Endothelial cell of umbilical vein (primary cell): ENCODE measurements at regions not wholly inside any gene's neighbourhood (a gene's known extent, or its start where the extent isn't known, plus 50 kb on each side); places are given as distances from the start of the nearest gene placed in this dataset.

Experiments
- BruUV-seq: library from RNA; stranded (reverse); fragments of 400-500 nt; replicated peaks from 2 replicates; lab custom pipeline; 2021; lab: Mats Ljungman, UMichigan
- CTCF ChIA-PET: fragments of 300-600, 350-600 bp; sonication (Branson Sonifier 250); formaldehyde crosslinking; loops from one replicate; lab custom pipeline; 2021; ENCODE audit warnings: antibody characterized with exemption, inconsistent platforms; lab: Charles Lee
- POLR2A ChIA-PET: fragments of 300-600, 350-600 bp; sonication (Branson Sonifier 250); formaldehyde crosslinking; loops from one replicate; lab custom pipeline; 2021; ENCODE audit warnings: antibody characterized with exemption, inconsistent platforms; lab: Charles Lee
- DNase-seq: peaks from one replicate; pipeline ENCODE4 v3.0.0-alpha.2; 2011; ENCODE audit warnings: low read depth, low spot score
- FAIRE-seq: peaks from 2 replicates; lab custom pipeline; 2011; peaks lifted over from hg19 to GRCh38; lab: Jason Lieb, UNC
- H2AFZ ChIP-seq: 2 replicates; pipeline ENCODE4 v1.6.0; 2012; ENCODE audit warnings: low read depth, low read length, control low read depth, inconsistent platforms
- H3K27ac ChIP-seq: 2 replicates; pipeline ENCODE4 v1.5.1; 2011; ENCODE audit warnings: low read depth, mild to moderate bottlenecking, control low read depth, low read length, moderate library complexity; ENCODE audit not compliant: insufficient read depth
- H3K27me3 ChIP-seq, 2 experiments: 2 replicates each; pipeline versions ENCODE4 v1.6.0 to v1.6.1; 2011; ENCODE audit warnings: low read length in 2 of 2, mixed read lengths in 1 of 2; ENCODE audit not compliant: control insufficient read depth in 2 of 2, insufficient read depth in 2 of 2
- H3K36me3 ChIP-seq, 2 experiments: 2 replicates in 1 of 2; 3 replicates in 1 of 2; pipeline ENCODE4 v1.5.1; 2011; ENCODE audit warnings: low read length in 2 of 2, mild to moderate bottlenecking in 1 of 2, moderate library complexity in 1 of 2; ENCODE audit not compliant: control insufficient read depth in 2 of 2, insufficient read depth in 2 of 2; ENCODE audit errors: extremely low read depth in 1 of 2
- H3K4me1 ChIP-seq: 3 replicates; pipeline ENCODE4 v1.5.1; 2011; ENCODE audit warnings: mild to moderate bottlenecking, low read length; ENCODE audit not compliant: control insufficient read depth, insufficient read depth; ENCODE audit errors: extremely low read depth
- H3K4me2 ChIP-seq: 2 replicates; pipeline ENCODE4 v1.6.1; 2011; ENCODE audit warnings: low read length, control low read depth, mixed read lengths; ENCODE audit not compliant: insufficient read depth
- H3K4me3 ChIP-seq, 3 experiments: fragments of 200-600 bp in 1 of 3; sonication (generic), shearing (Covaris generic) in 1 of 3; replicated peaks in 1 of 3; 2 replicates each; pipeline ENCODE4 v1.5.1; 2011 to 2016; ENCODE audit warnings: control low read depth in 3 of 3, low read length in 3 of 3, mild to moderate bottlenecking in 2 of 3, inconsistent platforms in 1 of 3, low read depth in 1 of 3, moderate library complexity in 1 of 3; ENCODE audit not compliant: insufficient read depth in 1 of 3
- H3K79me2 ChIP-seq: 2 replicates; pipeline ENCODE4 v1.6.0; 2012; ENCODE audit warnings: low read length, inconsistent platforms; ENCODE audit not compliant: control insufficient read depth, insufficient read depth
- H3K9ac ChIP-seq: replicated peaks from 2 replicates; pipeline ENCODE3; 2011; ENCODE audit warnings: low read length, control low read depth; ENCODE audit not compliant: insufficient read depth; ENCODE audit errors: extremely low read depth
- H3K9me1 ChIP-seq: replicated peaks from 3 replicates; pipeline ENCODE4 v1.6.0; 2011; ENCODE audit warnings: mild to moderate bottlenecking, low read length; ENCODE audit not compliant: control insufficient read depth, insufficient read depth; ENCODE audit errors: extremely low read depth
- H3K9me3 ChIP-seq: replicated peaks from 2 replicates; pipeline ENCODE4 v1.5.1; 2012; ENCODE audit warnings: low read length, inconsistent platforms; ENCODE audit not compliant: control insufficient read depth, insufficient read depth
- H4K20me1 ChIP-seq: replicated peaks from 2 replicates; pipeline ENCODE3; 2011; ENCODE audit warnings: mild to moderate bottlenecking, low read length; ENCODE audit not compliant: control insufficient read depth, insufficient read depth; ENCODE audit errors: extremely low read depth
- EZH2 ChIP-seq: IDR thresholded peaks from 2 replicates; pipeline ENCODE4 v1.6.1; 2012; ENCODE audit warnings: borderline replicate concordance, low read depth, mild to moderate bottlenecking, moderate library complexity, low read length, inconsistent platforms; ENCODE audit not compliant: severe bottlenecking
- FOS ChIP-seq: IDR thresholded peaks from 2 replicates; pipeline ENCODE4 v1.6.1; 2011; ENCODE audit warnings: mild to moderate bottlenecking, low read length, moderate library complexity, borderline replicate concordance; ENCODE audit not compliant: insufficient read depth
- GATA2 ChIP-seq: IDR thresholded peaks from 2 replicates; pipeline ENCODE4 v1.7.0; 2011; ENCODE audit warnings: low read depth, mild to moderate bottlenecking, moderate library complexity, mixed read lengths, low read length; ENCODE audit not compliant: insufficient read length, insufficient read depth
- JUN ChIP-seq: IDR thresholded peaks from 2 replicates; pipeline ENCODE4 v1.6.1; 2011; ENCODE audit warnings: borderline replicate concordance, low read depth; ENCODE audit not compliant: insufficient read length, insufficient read depth
- MYC ChIP-seq: IDR thresholded peaks from one replicate; pipeline ENCODE4 v1.6.1; 2011; ENCODE audit warnings: mild to moderate bottlenecking, low read depth, low read length
- POLR2A ChIP-seq: IDR thresholded peaks from 2 replicates; pipeline ENCODE4 v1.6.1; 2012; ENCODE audit warnings: low read depth, mild to moderate bottlenecking, control low read depth, low read length
- POLR2AphosphoS5 ChIP-seq: IDR thresholded peaks from 2 replicates; pipeline ENCODE4 v1.6.1; 2012; ENCODE audit warnings: low read depth, mild to moderate bottlenecking, control low read depth, low read length, moderate library complexity; ENCODE audit not compliant: insufficient read depth
- dilution Hi-C: fragments of 300-500 bp; cut with MboI; formaldehyde crosslinking; loops from one replicate; pipeline ENCODE4 v1.15.0; 2019; ENCODE audit warnings: low sequenced_read_pairs; ENCODE audit not compliant: extremely low pct_ligation_motif_present
- intact Hi-C: fragments of 100-400 bp; cut with micrococcal nuclease; formaldehyde crosslinking; loops from one replicate; pipeline ENCODE4 v1.10.0; 2022
- TF ChIP-seq, protein P1 (sequence below): IDR thresholded peaks from 2 replicates; pipeline ENCODE4 v1.6.1; 2011; ENCODE audit not compliant: insufficient read depth, insufficient read length
- TF ChIP-seq, protein P2 (sequence below), 2 donors: IDR thresholded peaks; 1 replicate in 1 of 2; 2 replicates in 1 of 2; pipeline ENCODE4 v1.5.1; 2011; ENCODE audit warnings: low read length in 2 of 2, mild to moderate bottlenecking in 2 of 2, moderate library complexity in 2 of 2, control low read depth in 1 of 2, inconsistent platforms in 1 of 2, low read depth in 1 of 2; ENCODE audit not compliant: insufficient read depth in 1 of 2; ENCODE audit errors: extremely low read depth in 1 of 2

DNA sequence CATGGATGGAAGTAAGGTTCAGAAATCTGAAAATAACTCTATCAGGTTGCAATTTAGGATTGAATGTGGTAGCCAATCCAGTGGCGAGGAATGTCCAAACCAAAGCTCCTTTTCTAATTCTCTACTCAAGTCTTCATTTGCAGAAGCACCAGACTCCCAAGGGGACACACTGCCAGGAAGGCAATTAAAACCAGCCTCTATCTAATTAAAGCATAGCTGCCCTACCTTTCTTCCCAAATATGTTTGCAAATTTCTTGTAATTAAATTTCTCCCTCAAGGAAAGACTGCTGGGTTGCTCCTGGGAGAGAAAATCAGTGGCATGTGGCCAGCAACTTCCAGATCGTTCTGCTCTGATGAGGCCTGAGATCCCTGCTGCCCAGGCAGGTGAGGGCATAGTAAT, 153.4 kb upstream of the MCTP2 start:
- POLR2A ChIA-PET: no interaction called here
- TF ChIP-seq, protein P1, sequence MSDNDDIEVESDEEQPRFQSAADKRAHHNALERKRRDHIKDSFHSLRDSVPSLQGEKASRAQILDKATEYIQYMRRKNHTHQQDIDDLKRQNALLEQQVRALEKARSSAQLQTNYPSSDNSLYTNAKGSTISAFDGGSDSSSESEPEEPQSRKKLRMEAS: no peak
- TF ChIP-seq, protein P2, sequence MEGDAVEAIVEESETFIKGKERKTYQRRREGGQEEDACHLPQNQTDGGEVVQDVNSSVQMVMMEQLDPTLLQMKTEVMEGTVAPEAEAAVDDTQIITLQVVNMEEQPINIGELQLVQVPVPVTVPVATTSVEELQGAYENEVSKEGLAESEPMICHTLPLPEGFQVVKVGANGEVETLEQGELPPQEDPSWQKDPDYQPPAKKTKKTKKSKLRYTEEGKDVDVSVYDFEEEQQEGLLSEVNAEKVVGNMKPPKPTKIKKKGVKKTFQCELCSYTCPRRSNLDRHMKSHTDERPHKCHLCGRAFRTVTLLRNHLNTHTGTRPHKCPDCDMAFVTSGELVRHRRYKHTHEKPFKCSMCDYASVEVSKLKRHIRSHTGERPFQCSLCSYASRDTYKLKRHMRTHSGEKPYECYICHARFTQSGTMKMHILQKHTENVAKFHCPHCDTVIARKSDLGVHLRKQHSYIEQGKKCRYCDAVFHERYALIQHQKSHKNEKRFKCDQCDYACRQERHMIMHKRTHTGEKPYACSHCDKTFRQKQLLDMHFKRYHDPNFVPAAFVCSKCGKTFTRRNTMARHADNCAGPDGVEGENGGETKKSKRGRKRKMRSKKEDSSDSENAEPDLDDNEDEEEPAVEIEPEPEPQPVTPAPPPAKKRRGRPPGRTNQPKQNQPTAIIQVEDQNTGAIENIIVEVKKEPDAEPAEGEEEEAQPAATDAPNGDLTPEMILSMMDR (IDR thresholded peaks at IDR 0.05; ENCODE audit: extremely low read depth in 1 of 2, insufficient read depth in 1 of 2, low read depth in 1 of 2, low read length in 2 of 2): no peak
- TF ChIP-seq GATA2 (no peak), JUN (no peak), POLR2A (no peak), MYC (no peak), FOS (no peak), EZH2 (no peak), POLR2AphosphoS5 (no peak)
- intact Hi-C loops (no loop called here), dilution Hi-C loops (no loop called here)
- FAIRE-seq (no peak), DNase-seq (no peak)
- Histone ChIP-seq H3K4me3 (no peak overlapping the region), H3K4me1 (no peaks in the 10 kb centered on the region), H3K79me2 (no peaks in the 10 kb centered on the region), H3K27me3 (no peaks in the 10 kb centered on the region), H3K9me1 (no peaks in the 10 kb centered on the region), H3K9ac (no peak overlapping the region), H2AFZ (no peak overlapping the region), H3K36me3 (no peaks in the 10 kb centered on the region), H3K4me2 (no peak overlapping the region), H4K20me1 (no peaks in the 10 kb centered on the region), H3K27ac (no peak overlapping the region), H3K9me3 (peaks cover 3% of the 10 kb centered on the region)
- BruUV-seq: no TSS peak
- CTCF ChIA-PET: no interaction called here
